ENCODE measurements at regions not wholly inside any gene's neighbourhood (a gene's known extent, or its start where the extent isn't known, plus 50 kb on each side); places are given as distances from the start of the nearest gene placed in this dataset.

DNA sequence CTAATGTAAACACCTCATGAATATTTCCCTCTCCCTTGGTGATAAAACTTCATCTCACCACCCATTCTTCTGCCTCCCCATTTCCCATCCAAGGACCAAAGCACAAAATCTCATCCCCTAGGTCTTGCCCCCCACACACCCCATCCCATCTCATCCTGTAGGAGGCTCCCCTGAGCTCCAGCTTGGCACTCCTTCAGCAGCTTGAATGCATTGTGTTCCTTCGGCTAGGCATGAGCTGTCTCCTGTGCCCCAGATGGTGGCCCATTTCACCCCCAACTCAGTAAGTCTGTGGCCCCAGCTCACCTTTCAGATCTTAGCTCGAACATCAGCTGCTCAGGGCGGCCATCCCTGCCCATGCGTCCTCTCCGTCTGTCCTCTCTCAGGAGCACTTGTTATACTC lies 203.6 kb upstream of the NR2F2 start:
- TF ChIP-seq, protein P1, sequence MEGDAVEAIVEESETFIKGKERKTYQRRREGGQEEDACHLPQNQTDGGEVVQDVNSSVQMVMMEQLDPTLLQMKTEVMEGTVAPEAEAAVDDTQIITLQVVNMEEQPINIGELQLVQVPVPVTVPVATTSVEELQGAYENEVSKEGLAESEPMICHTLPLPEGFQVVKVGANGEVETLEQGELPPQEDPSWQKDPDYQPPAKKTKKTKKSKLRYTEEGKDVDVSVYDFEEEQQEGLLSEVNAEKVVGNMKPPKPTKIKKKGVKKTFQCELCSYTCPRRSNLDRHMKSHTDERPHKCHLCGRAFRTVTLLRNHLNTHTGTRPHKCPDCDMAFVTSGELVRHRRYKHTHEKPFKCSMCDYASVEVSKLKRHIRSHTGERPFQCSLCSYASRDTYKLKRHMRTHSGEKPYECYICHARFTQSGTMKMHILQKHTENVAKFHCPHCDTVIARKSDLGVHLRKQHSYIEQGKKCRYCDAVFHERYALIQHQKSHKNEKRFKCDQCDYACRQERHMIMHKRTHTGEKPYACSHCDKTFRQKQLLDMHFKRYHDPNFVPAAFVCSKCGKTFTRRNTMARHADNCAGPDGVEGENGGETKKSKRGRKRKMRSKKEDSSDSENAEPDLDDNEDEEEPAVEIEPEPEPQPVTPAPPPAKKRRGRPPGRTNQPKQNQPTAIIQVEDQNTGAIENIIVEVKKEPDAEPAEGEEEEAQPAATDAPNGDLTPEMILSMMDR (conservative IDR thresholded peaks at IDR 0.05; ENCODE audit: low read length), result no peak
- TF ChIP-seq EZH2phosphoT487 (IDR thresholded peaks at IDR 0.05; ENCODE audit: borderline replicate concordance), result no peak
